GM19035 (cell line): ENCODE measurements at regions not wholly inside any gene's neighbourhood (a gene's known extent, or its start where the extent isn't known, plus 50 kb on each side); places are given as distances from the start of the nearest gene placed in this dataset.
"Not testable (repeated sequence)": the region's sequence is repeated elsewhere in the genome, so short reads cannot be mapped to it uniquely, and the experiment has no call there.

ENCODE experiments used
- ATAC-seq: cut with Tn5 transposase; IDR thresholded peaks from one replicate; pipeline ENCODE4 v1.9.1; 2021; ENCODE audit not compliant: unreplicated experiment

DNA sequence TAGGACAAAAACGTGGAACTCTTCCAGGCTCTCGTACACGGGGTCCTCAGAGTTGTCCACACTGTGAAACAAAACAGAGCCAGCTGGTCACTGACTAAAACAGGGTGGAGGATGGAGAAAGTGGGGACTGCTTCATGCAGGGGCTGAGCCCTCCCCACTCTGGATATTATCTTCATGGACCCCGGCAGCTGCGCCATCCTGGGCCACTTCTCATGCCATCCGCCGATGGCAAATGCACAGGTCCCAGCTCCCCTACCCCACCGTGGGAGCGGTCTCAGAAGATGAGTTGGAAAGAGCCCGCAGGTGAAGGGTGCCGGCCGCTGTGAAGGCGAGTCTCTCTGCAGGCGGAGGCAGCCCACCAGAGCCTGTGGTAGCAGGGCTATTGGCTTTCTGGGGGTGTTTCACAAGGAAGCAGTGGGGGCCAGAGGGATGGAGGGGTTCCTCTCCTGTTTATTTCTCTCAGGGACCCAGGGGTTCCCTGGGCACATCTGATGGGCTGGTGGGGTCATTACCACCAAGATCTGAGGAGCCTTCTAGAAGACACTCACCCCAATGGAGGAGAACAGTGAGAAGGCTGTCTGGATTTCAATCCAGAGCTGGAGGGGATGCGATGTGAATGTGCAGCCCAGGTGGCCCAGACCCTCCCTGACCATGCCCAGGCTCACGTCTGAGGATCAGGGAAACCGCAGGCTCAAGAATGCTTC, 177.3 kb downstream of the KLF13 start:
- no peak for ATAC-seq

DNA sequence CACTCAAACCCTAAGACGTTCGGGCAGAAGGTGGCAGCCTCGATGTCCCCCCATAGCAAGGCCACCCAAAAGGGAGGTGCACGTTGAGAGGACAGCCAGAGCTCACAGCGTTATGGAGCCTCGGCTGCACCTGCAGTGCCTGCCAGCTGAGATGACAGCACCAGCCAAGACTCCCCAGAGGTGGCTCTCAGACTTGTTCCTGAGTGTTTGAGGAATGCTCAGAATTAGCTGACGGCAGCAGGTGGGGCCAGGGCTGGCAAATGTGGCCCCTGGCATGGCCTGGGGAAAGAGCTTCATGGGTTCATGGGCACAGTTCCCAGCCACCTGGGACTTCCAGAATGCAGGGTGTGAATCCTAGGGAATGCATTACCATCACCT, 177.8 kb downstream of the KLF13 start:
- no peak for ATAC-seq

DNA sequence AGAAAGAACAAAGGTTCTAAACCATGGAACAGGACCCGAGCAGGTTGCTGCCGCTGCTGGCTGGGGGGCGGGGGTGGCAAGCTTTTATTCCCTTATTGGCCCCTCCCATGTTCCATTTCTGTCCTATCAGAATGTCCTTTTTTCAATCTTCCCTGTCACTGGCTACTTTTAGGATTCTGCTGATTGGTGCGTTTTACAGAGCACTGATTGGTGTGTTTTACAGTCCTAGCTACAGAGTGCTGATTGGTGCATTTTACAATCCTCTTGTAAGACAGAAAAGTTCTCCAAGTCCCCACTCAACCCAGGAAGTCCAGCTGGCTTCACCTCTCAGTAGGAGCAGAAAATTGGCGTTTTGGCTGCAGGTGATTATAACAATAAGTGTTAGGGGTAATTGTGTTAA, 180.9 kb downstream of the KLF13 start:
- not testable (repeated sequence) for ATAC-seq

DNA sequence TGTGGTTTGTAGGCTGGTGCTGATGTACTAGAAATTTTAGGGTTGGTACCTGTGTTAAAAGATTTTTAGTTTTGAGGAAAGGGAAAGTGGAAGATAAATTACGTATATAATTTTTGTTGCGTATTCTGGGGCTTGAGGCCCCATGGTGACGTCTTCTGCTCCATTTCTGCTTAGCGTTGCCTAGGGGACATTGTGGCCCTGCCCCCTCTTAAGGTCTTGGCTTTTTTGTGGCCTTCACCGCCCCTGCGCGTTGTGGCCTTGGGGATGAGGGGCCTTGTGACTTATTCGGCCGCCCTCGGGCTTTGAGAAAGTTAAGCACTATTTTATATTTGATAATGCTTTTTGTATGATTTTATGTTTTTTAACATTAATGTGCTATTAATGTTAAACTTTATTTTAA, 182.0 kb downstream of the KLF13 start:
- no peak for ATAC-seq

DNA sequence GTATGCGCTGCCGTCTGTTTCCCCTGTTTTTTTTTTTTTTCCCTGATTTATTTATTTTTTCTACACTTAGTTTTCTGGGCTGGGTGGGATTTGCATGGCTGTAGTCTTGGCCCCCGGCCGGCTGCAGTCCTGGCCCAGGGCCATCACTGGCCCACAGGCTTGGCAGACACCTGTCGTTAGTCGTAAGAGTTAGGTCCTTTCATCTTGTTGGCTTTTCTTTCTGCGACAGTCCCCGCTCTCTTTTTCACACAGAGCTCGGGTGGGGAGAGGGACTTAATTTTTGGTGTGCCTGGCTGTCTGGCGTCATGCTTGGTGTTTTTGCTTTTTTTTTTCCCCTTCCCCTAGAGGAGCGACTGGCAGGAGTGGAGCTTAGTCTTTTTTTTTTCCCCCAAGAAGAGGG, 183.4 kb downstream of the KLF13 start:
- no peak for ATAC-seq

DNA sequence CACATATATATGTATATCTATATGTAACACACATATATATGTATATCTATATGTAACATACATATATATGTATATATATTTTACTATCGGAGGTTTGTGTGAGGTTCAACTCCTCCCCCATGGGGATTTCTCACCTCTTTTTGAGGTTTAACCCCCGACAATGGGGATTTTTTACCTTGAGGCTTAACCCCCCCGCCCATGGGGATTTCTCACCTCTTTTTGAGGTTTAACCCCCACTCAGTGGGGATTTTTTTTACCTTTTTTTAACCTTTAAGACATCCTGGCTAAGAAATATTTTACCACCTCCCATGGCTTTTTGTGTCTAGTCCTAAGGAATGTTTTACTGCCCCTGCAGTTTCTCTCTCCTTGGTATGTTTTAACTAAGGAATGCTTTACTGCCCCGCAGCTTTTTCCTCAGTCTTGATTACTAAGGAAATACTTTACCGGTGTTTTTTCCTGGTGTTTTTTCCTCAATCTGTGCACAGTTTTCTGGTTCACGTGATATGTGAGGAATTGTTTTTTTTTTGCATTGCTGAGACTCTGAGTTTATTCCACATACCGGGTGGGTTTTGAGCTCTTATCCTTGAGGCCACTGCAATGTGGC, 185.2 kb downstream of the KLF13 start:
- no peak for ATAC-seq

DNA sequence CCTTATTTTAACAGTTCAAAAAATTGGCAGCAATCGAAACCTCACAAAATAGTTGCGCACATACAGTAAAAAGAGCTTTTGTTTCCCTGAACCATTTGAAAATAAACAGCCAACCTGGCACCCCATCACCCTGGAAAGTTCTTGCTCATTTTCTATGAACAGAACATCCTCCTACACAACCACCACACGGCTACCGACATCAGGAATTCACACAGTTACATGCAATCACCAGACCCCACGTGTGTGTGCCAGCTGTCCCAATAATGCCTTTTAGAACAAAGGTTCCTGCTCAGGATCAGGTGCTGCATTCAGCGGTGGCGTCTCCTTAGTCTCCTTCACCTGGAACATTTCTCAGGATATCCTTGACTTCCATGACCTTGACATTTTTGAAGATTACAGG, 186.5 kb downstream of the KLF13 start:
- ATAC-seq: no peak

DNA sequence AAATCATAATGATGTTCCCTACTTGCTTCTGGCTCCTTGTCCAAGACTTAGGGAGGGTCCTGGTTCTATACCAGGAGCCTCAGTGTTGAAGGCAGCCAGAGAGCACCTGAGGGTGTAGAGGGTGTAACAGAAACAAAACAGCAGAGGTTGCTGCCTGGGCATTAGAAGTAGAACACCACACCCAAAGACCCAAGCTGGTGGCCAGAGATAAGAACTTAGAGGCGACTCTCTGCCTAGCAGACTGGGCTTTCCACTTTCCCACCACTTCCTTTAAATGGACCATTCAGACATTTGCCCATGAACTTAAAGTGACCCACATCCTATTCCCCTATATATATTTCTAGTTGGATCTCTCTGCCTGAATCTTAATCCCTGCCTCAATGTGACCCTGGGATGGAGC, 189.8 kb downstream of the KLF13 start:
- no peak for ATAC-seq

DNA sequence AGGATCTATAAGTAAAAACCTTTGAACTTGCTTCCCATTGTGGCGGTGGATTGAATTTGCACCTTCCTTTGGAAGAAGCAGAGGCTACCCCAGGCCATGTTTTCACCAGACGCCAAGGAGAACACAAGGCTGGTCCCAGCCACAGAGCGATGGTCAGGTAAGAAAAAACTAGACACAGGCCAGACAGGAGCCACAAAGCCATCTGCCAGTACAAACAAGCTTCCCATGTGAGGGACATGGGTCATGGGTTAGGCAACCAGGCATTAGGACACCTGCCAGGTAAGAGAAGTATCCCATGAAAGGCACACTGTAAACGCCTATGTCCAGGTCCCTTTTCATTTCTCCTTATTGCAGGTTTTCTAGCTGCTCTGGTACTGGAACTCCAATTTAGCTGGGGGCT, 190.2 kb downstream of the KLF13 start:
- no peak for ATAC-seq

DNA sequence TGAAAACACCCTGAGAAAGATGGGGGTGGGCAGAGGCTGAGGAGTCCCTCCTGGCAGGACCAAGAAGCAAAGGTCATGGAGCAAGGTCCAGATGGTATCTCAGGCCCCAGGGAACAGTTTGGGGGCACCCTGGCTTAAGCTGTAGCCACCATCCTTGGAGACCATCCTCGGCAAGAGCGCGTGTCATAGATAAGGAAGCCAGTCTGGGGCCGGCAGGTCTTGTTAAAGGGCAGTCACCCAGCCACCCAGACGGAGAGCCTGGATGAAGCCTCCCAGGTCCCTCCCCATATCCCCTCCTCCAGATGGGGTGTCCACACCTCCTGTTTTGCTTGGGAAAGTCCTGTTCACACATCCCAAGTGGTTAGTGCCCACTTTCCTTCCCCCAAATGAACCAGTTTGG, 191.1 kb downstream of the KLF13 start:
- no peak for ATAC-seq

DNA sequence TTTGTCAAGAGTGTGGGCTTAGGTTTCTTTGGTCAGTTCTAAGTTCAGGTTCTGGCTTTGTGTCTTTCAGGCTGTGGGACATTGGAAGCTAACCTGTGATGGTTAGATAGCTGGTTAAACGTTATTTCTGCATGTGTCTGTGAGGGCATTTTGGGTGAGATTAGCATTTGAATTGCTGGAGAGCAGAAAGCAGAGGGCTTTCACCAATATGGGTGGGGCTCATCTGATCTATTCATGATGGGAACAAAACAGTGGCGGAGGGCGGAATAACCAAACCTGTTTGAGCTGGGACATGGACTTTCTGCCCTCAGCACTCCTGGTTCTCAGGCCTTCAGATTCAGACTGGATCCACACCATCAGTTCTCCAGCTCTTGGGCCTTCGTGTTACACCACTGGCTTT, 195.4 kb downstream of the KLF13 start:
- no peak for ATAC-seq

DNA sequence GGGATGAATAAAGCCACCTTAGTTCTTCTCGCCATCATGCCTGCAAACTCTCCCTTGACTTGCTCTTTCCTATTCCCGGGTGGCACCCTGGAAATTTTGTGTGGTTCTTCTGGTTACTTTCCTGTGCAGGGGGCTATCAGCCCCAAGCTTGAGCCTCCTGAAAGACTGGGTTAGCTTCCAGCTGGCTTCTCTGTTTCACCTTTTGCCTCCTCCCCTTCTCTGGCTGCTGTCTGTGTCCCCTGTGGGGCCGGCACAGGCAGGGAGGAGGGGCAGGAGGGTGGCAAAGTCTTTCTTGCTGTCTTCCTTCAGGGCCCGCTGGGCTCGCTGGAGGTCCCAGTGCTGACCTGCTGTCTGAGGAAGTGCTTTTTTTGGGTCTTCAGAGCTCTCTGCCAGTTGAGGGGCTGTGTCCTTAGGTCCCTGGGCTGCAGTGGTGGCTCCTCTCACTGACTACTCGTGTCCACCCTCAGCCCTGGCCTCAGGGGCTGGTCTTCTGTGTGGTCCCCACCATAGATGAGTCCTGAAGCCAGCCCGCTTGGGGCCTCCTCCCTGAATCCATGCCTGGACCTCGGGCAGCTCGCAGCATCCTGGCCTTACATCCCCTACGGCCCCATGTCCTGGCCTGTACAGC, 196.5 kb downstream of the KLF13 start:
- ATAC-seq: no peak

DNA sequence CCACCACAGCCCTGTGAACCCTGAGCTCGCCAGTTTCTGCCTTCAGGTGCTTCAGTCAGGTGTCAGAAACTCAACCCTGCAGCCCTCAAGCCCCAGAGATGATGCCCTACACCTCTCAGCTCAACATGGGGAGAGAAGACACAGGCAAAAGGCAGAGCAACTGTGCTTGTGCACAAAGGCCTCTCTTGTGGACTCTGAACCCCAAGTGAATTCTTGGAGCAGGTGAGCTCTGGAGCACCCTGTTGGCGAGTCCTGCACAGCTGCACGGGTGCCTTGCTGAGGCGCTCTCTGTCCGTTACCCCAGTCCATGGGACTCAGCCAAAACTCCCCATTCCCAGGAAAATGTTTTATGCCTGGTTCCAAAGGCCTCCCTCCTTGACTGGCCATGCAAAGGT, 197.0 kb downstream of the KLF13 start:
- no peak for ATAC-seq

DNA sequence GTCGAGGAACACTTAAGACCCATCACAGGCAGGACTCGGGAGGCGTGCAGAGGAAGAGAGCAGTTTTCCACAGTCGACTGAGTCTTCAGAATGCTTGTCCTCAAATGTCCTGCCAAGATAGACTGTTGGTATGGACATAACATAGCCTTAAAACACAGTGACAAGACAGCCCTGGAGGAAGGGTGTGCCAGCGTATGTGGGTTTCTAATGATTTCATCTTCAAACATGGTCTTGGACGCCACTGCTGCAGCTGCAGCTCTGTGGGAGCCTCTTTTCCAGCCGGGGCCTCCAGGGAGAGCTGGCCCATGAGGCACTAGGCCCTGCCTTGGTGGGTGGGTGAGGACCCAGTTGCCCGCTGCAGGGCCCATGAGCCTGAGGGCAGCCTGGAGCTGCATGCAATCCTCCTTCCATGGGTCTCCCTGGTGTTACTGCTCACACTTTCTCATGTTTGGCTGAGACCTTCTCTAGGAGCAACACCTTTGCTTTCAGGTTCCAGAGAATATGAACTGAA, 198.6 kb downstream of the KLF13 start:
- ATAC-seq: no peak

DNA sequence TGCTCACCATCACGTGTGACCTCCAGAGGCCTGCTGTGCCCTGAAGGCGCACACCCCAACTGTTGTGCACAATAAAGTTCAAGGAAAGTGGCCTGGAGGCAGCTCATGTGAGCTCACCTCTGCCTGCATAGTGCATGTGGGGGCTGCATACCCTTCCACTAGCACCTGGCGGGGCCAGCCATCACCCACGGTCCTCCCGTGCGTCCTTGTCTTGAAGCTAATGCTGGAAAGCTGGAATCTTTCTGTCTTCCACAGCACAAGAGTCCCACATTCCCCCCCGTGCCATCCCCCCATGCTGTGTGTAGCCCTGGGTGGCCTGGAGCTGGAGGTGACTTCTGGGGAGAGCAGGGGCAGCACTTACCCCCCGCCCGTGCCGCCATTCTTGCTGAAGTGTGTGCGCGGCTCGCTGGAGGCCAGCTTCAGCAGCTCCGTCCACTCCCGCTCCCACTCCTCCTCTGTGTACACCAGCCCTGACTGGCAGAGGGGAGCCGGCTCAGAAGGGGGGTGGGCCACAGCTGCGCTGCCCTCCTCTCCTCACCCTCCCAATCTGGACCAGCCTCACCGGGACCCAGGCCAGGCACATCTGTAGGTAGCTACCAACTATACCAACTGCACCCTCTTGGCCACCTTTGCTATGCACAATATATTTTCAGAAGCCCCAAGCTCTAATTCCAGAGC, 199.5 kb downstream of the KLF13 start:
- ATAC-seq: no peak

DNA sequence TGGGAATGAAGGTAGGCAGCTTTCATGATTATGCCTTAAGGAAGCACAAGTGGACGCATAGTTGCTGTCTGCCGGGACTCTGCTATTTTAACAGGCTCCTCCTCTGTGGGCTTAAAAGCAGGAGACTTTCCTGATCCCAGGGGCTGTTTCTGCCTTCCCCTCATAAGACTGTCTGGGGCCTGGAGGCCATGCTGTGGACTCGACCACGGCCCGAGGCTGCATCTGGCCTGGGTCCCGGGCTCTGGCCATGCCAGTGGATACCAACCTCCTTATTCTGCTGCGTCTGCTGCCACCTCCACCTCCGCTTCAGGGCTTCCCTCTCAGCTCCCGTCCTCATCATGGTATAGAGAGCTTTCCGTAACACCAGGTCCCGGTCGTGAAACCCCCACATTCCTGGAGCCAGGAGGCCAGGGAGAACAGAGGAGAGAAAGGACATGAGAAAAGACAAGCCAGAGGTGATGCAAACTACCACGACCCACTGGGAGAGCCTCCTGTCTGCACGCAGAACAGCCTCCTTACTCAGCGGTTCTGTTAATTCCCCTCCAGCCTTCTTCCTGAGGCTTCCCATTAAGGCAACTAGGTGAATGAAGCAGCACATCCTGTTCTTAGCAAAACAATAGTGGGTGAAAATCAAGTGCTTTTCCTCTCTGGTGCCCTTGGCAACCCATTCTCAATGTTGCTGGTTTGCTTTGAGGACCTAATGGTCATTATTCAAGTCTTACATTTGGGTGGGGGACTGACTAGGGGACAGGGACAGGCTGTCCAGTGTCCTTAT, 200.5 kb downstream of the KLF13 start:
- ATAC-seq: no peak

DNA sequence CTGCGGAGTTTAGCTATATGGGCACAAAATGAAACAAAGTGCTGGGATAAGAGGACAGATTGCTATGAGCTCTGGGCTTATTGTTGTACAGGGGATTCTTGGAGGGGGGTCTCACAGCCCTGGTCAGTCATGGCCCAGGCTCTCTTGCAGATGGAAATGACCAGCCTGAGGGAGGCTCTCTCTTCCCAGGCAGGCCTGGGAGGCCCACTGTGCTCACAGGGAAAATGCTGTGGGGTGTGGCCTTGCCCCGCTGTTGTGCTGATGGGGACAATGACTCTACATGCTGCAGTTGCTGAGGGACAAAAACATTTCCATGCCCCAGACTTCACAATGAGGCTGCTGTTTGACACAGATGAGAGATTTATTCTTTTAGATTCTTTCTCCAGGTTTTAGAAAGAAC, 202.2 kb downstream of the KLF13 start:
- ATAC-seq: no peak

DNA sequence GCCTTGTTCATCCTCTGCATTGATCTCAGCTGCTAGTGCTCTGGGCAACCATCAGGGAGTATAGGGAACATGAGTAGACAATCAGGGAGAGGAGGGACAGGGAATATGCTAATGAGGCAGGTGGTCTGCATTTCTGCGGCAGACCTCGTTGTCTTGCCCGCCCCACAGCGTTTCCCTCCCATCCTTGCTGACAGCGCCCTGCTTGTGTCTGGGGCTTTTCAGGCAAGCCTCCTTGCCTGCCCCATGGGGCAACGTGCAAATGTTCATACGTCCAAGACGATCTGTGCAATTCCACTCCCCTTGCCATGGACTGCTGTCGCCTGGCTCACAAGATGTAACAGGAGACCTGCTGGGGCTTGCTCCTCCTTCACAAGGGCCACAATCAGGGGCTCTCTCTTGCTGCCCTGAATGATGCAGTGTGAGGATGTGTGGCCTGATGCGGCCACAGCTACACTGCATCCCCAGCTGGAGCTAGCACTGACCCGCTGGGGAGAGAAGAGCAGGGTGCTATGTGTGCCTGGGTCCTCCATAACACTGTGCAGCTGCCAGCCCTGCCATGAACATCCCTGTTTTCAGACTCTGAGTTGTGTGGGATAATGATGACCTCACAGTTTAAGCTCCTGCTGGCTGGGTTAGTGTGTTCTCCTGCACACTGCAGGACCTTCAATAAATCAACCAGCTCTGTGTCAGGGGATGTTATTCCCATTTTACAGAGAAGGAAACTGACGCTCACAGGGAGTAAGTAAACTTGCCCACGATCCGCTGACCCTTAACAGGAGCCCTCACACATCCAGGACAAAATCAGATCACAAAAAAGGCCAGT, 211.3 kb downstream of the KLF13 start:
- no peak for ATAC-seq

DNA sequence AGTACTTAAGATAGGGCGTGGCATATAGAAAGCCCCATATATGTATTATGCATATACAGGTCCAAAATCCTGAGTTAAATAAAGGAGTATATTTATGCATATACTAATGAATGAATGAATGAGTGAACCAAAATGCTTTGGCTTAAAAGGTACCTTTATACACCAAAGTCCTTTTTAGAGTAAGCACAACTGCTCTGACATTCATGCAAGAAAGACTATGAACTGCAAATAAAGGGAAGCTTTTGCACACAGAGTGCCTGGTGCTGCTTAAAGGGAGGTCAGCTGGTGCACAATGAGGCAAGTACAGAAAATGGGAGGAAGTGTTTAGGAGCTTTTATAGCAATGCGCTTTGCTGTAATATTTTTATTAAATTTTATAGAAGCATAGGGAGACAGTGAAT, 214.0 kb downstream of the KLF13 start:
- no peak for ATAC-seq

DNA sequence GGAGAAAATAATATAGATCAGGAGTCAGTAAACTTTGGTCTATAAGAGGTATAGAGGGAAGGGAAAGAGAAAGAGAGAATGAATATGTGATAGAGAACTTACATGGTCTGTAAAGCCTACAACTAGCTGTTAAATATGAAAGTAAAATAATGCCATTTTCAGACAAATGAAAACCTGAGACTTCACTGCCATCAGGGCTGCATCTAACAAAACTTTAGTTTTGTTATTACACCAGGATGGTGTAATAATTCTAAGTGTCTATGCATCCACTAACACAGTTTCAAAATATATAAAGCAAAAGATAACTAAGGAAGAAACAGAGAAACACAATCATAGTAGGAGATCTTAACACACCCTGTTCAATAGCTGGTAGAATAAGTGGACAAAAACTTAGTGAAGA, 217.7 kb downstream of the KLF13 start:
- ATAC-seq: no peak
